ENCODE measurements at regions not wholly inside any gene's neighbourhood (a gene's known extent, or its start where the extent isn't known, plus 50 kb on each side); places are given as distances from the start of the nearest gene placed in this dataset.

DNA sequence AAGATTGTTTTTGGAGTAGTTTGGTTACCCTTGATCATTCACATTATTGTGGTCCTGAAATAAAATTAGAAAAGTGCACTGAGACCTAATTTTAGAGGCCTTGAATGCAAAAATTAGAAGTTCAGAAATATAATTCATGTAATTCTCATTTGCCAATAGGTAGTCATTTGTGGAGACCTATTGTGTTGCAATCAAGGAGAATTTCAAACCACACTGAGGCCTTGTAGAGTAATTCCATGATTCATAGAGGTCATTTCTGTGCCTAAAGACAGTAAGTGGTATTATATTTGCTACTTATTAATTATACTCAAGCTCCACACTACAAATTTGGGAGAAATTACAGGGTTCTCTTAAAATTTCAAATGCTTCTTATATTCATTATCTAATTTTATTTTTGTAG lies 946.8 kb upstream of the POT1 start:
- no peak overlapping the region for H3K4me3 ChIP-seq
- H3K27me3 ChIP-seq: no peaks in the 10 kb centered on the region
- H3K9me3 ChIP-seq: peaks cover 0 to 2% (median 0%) of the 10 kb centered on the region in 4 donors
- H3K27ac ChIP-seq: no peak overlapping the region
- H3K4me1 ChIP-seq: no peaks in the 10 kb centered on the region
- TF ChIP-seq, protein P1, sequence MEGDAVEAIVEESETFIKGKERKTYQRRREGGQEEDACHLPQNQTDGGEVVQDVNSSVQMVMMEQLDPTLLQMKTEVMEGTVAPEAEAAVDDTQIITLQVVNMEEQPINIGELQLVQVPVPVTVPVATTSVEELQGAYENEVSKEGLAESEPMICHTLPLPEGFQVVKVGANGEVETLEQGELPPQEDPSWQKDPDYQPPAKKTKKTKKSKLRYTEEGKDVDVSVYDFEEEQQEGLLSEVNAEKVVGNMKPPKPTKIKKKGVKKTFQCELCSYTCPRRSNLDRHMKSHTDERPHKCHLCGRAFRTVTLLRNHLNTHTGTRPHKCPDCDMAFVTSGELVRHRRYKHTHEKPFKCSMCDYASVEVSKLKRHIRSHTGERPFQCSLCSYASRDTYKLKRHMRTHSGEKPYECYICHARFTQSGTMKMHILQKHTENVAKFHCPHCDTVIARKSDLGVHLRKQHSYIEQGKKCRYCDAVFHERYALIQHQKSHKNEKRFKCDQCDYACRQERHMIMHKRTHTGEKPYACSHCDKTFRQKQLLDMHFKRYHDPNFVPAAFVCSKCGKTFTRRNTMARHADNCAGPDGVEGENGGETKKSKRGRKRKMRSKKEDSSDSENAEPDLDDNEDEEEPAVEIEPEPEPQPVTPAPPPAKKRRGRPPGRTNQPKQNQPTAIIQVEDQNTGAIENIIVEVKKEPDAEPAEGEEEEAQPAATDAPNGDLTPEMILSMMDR (IDR thresholded peaks at IDR 0.05): no peak
- TF ChIP-seq POLR2A (IDR thresholded peaks at IDR 0.05): no peak
- no peaks in the 10 kb centered on the region for H3K36me3 ChIP-seq
- no peak for DNase-seq

DNA sequence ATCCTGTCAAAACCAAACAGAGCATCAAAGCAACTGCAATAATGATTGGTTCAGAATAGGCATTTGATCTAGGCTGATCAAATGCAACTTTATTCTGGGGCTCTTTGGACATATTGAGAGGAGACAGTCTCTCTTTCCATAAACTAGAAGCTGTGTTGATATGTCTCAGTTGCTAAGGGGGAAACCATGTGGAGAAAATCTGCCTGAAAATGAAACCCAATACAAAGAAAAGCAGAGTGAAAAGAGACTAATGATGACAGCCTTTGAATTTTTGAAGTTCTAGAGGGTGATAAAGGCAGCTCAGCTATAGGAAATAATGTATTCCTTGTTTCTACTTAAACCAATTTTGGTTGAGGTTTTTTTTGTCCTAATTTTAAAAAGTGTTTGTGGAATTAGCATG lies 941.8 kb upstream of the POT1 start:
- no peak for DNase-seq
- Histone ChIP-seq H3K9me3 (no peaks in the 10 kb centered on the region), H3K27me3 (no peaks in the 10 kb centered on the region), H3K27ac (no peak overlapping the region), H3K4me1 (no peaks in the 10 kb centered on the region), H3K36me3 (no peaks in the 10 kb centered on the region), H3K4me3 (no peak overlapping the region)
- TF ChIP-seq, protein P1 (IDR thresholded peaks at IDR 0.05): no peak
- TF ChIP-seq POLR2A (IDR thresholded peaks at IDR 0.05): no peak

DNA sequence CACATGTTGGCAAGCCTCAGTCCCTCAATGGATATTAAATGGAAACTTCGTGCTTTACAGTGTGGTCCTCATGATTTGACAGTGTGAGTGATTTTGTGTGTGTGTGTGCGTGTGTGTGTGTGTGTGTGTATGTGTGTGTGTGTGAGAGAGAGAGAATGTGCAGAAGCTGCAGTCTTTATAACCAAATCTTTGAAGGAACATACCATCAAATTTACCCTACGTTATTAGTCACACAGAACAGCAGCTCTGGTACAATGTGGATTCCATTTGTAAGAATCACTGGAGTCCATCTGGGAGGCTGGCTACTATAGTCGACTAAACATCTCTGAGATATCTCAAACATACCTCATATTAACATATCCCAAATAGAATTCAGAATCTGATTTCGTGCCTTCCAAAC lies 928.0 kb upstream of the POT1 start:
- no peak overlapping the region for H3K27ac ChIP-seq
- no peaks in the 10 kb centered on the region for H3K36me3 ChIP-seq
- H3K9me3 ChIP-seq: no peaks in the 10 kb centered on the region
- H3K4me3 ChIP-seq: no peak overlapping the region
- H3K4me1 ChIP-seq: no peaks in the 10 kb centered on the region
- TF ChIP-seq, protein P1 (IDR thresholded peaks at IDR 0.05): no peak
- TF ChIP-seq POLR2A (IDR thresholded peaks at IDR 0.05): no peak
- no peak for DNase-seq
- no peaks in the 10 kb centered on the region for H3K27me3 ChIP-seq

- Histone ChIP-seq H3K4me1 (no peaks in the 10 kb centered on the region), H3K36me3 (no peaks in the 10 kb centered on the region), H3K27ac (no peak overlapping the region), H3K27me3 (no peaks in the 10 kb centered on the region), H3K9me3 (peaks cover 0 to 6% (median 0%) of the 10 kb centered on the region in 4 donors), H3K4me3 (no peak overlapping the region)
- TF ChIP-seq, protein P1 (IDR thresholded peaks at IDR 0.05): no peak
- no peak for TF ChIP-seq POLR2A (IDR thresholded peaks at IDR 0.05)
- DNase-seq: no peak
These were observed 918.5 kb upstream of the POT1 start for GRCh38 chr7:125848157-125848556.

- Histone ChIP-seq H3K27me3 (no peaks in the 10 kb centered on the region), H3K9me3 (peaks cover 0 to 6% (median 0%) of the 10 kb centered on the region in 4 donors), H3K4me1 (no peaks in the 10 kb centered on the region), H3K36me3 (no peaks in the 10 kb centered on the region), H3K4me3 (no peak overlapping the region), H3K27ac (no peak overlapping the region)
- TF ChIP-seq, protein P1 (IDR thresholded peaks at IDR 0.05): no peak
- no peak for TF ChIP-seq POLR2A (IDR thresholded peaks at IDR 0.05)
- no peak for DNase-seq
These were observed 918.1 kb upstream of the POT1 start for GRCh38 chr7:125847692-125848091.

- Histone ChIP-seq H3K4me3 (no peak overlapping the region), H3K36me3 (no peaks in the 10 kb centered on the region), H3K4me1 (no peaks in the 10 kb centered on the region), H3K9me3 (peaks cover 0 to 6% (median 0%) of the 10 kb centered on the region in 4 donors), H3K27ac (no peak overlapping the region), H3K27me3 (no peaks in the 10 kb centered on the region)
- no peak for TF ChIP-seq POLR2A (IDR thresholded peaks at IDR 0.05)
- no peak for DNase-seq
These were observed 917.4 kb upstream of the POT1 start for GRCh38 chr7:125847055-125847454.
